DOHH2 (cell line): ENCODE measurements at regions not wholly inside any gene's neighbourhood (a gene's known extent, or its start where the extent isn't known, plus 50 kb on each side); places are given as distances from the start of the nearest gene placed in this dataset.
"Not testable (repeated sequence)": the region's sequence is repeated elsewhere in the genome, so short reads cannot be mapped to it uniquely, and the experiment has no call there.

Experiments used
- CTCF ChIP-seq: fragments of 200-600 bp; sonication (generic); IDR thresholded peaks from one replicate; pipeline ENCODE4 v1.5.1; 2014; ENCODE audit warnings: antibody characterized with exemption, mild to moderate bottlenecking, low read depth, low read length; ENCODE audit not compliant: poor library complexity, severe bottlenecking
- EZH2phosphoT487 ChIP-seq: fragments of 200-600 bp; sonication (generic); IDR thresholded peaks from 2 replicates; pipeline ENCODE4 v1.6.1; 2017; ENCODE audit warnings: borderline replicate concordance, mild to moderate bottlenecking, antibody characterized with exemption, low read length, moderate library complexity, mixed read lengths

- not testable (repeated sequence) for TF ChIP-seq CTCF, EZH2phosphoT487
Observed at GRCh38 chr1:104263110-104263509, 513.4 kb downstream of the AMY1C start.
